Adrenal gland (tissue), 5 donors: ENCODE measurements at regions not wholly inside any gene's neighbourhood (a gene's known extent, or its start where the extent isn't known, plus 50 kb on each side); places are given as distances from the start of the nearest gene placed in this dataset.
"Not testable (repeated sequence)": the region's sequence is repeated elsewhere in the genome, so short reads cannot be mapped to it uniquely, and the experiment has no call there.

Experiments used
- POLR2A ChIP-seq, 2 donors: fragments of 450-650 bp; IDR thresholded peaks; one replicate each; pipeline ENCODE4 v1.6.1; 2017; ENCODE audit warnings: antibody characterized with exemption in 2 of 2, mild to moderate bottlenecking in 2 of 2, moderate library complexity in 1 of 2
- TF ChIP-seq, protein P1 (sequence below), 6 experiments: fragments of 450-650 bp in 4 of 6; fragments of 200-600 bp in 2 of 6; sonication (generic) in 1 of 6; IDR thresholded peaks; 1 replicate in 5 of 6; 2 replicates in 1 of 6; pipeline versions ENCODE4 v1.5.1 to v1.8.0; 2016 to 2021; ENCODE audit warnings: antibody characterized with exemption in 6 of 6, mild to moderate bottlenecking in 2 of 6, moderate library complexity in 1 of 6
- donor health status: DM: no; HTN: no; CAD: no.

DNA sequence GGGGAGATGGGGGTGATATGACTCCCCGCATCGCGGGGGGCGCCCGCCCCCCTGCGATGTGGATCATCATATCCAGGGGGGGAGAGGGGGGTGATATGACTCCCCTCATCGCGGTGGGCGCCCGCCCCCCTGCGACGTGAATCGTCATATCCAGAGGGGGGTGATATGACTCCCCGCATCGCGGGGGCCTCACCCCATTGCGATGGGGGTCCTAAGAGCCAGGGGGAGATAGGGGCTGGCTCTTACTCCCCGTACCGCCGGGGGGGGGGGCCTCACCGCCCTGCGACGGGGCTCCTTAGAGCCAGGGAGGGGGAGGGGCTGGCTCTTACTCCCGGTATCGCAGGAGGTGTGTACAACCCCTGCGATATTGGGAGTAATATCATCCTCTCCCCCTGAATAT lies 54.5 kb upstream of the FRG2C start:
- TF ChIP-seq, protein P1, sequence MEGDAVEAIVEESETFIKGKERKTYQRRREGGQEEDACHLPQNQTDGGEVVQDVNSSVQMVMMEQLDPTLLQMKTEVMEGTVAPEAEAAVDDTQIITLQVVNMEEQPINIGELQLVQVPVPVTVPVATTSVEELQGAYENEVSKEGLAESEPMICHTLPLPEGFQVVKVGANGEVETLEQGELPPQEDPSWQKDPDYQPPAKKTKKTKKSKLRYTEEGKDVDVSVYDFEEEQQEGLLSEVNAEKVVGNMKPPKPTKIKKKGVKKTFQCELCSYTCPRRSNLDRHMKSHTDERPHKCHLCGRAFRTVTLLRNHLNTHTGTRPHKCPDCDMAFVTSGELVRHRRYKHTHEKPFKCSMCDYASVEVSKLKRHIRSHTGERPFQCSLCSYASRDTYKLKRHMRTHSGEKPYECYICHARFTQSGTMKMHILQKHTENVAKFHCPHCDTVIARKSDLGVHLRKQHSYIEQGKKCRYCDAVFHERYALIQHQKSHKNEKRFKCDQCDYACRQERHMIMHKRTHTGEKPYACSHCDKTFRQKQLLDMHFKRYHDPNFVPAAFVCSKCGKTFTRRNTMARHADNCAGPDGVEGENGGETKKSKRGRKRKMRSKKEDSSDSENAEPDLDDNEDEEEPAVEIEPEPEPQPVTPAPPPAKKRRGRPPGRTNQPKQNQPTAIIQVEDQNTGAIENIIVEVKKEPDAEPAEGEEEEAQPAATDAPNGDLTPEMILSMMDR (IDR thresholded peaks at IDR 0.05): not testable (repeated sequence)
- not testable (repeated sequence) for TF ChIP-seq POLR2A (IDR thresholded peaks at IDR 0.05)
